ENCODE measurements at regions not wholly inside any gene's neighbourhood (a gene's known extent, or its start where the extent isn't known, plus 50 kb on each side); places are given as distances from the start of the nearest gene placed in this dataset.

DNA sequence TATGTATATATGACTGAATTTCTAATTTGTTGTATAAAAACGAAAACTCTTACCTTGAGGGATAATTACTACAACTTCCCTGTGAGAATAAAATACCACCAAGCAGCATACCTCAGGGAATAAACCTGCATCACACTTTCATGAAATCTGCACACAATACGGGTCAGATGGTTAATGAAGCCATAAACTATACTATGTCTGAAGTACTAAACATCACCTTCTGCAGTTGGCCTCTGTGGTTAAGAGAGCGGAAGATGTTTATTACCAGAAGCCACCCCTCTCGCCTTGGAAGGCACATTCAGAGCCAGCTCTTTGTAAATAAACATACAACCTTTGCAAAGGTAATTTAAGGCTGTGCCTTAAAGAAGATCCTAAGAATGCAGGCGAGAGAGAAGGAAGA lies 462.1 kb upstream of the NR2F2 start:
- no peak for DNase-seq (ENCODE audit: low read depth in 1 of 2, low spot score in 1 of 2)
- TF ChIP-seq, protein P1, sequence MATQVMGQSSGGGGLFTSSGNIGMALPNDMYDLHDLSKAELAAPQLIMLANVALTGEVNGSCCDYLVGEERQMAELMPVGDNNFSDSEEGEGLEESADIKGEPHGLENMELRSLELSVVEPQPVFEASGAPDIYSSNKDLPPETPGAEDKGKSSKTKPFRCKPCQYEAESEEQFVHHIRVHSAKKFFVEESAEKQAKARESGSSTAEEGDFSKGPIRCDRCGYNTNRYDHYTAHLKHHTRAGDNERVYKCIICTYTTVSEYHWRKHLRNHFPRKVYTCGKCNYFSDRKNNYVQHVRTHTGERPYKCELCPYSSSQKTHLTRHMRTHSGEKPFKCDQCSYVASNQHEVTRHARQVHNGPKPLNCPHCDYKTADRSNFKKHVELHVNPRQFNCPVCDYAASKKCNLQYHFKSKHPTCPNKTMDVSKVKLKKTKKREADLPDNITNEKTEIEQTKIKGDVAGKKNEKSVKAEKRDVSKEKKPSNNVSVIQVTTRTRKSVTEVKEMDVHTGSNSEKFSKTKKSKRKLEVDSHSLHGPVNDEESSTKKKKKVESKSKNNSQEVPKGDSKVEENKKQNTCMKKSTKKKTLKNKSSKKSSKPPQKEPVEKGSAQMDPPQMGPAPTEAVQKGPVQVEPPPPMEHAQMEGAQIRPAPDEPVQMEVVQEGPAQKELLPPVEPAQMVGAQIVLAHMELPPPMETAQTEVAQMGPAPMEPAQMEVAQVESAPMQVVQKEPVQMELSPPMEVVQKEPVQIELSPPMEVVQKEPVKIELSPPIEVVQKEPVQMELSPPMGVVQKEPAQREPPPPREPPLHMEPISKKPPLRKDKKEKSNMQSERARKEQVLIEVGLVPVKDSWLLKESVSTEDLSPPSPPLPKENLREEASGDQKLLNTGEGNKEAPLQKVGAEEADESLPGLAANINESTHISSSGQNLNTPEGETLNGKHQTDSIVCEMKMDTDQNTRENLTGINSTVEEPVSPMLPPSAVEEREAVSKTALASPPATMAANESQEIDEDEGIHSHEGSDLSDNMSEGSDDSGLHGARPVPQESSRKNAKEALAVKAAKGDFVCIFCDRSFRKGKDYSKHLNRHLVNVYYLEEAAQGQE (IDR thresholded peaks at IDR 0.05; ENCODE audit: insufficient replicate concordance, low read depth): no peak
- TF ChIP-seq, protein P2, sequence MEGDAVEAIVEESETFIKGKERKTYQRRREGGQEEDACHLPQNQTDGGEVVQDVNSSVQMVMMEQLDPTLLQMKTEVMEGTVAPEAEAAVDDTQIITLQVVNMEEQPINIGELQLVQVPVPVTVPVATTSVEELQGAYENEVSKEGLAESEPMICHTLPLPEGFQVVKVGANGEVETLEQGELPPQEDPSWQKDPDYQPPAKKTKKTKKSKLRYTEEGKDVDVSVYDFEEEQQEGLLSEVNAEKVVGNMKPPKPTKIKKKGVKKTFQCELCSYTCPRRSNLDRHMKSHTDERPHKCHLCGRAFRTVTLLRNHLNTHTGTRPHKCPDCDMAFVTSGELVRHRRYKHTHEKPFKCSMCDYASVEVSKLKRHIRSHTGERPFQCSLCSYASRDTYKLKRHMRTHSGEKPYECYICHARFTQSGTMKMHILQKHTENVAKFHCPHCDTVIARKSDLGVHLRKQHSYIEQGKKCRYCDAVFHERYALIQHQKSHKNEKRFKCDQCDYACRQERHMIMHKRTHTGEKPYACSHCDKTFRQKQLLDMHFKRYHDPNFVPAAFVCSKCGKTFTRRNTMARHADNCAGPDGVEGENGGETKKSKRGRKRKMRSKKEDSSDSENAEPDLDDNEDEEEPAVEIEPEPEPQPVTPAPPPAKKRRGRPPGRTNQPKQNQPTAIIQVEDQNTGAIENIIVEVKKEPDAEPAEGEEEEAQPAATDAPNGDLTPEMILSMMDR (IDR thresholded peaks at IDR 0.05; ENCODE audit: insufficient read depth, low read length): no peak
- no peak for TF ChIP-seq GABPA (IDR thresholded peaks at IDR 0.05; ENCODE audit: low read depth)
- no peak for TF ChIP-seq SPI1 (IDR thresholded peaks at IDR 0.05; ENCODE audit: borderline replicate concordance, low read depth)
- no peak for TF ChIP-seq POLR2AphosphoS5 (IDR thresholded peaks at IDR 0.05; ENCODE audit: low read depth)
- no peak overlapping the region for H3K27ac ChIP-seq (replicated peaks)
- H3K4me3 ChIP-seq (replicated peaks; ENCODE audit: insufficient read depth, low read length): no peak overlapping the region
- no peaks in the 10 kb centered on the region for H3K27me3 ChIP-seq (ENCODE audit: insufficient read depth, poor library complexity, severe bottlenecking)

- H3K27ac ChIP-seq (replicated peaks): no peak overlapping the region
- H3K27me3 ChIP-seq (ENCODE audit: insufficient read depth, poor library complexity, severe bottlenecking): no peaks in the 10 kb centered on the region
- TF ChIP-seq SPI1 (IDR thresholded peaks at IDR 0.05; ENCODE audit: borderline replicate concordance, low read depth): no peak
- no peak for TF ChIP-seq POLR2AphosphoS5 (IDR thresholded peaks at IDR 0.05; ENCODE audit: low read depth)
- TF ChIP-seq, protein P1 (IDR thresholded peaks at IDR 0.05; ENCODE audit: insufficient replicate concordance, low read depth): no peak
- TF ChIP-seq, protein P2 (IDR thresholded peaks at IDR 0.05; ENCODE audit: insufficient read depth, low read length): no peak
- no peak for TF ChIP-seq GABPA (IDR thresholded peaks at IDR 0.05; ENCODE audit: low read depth)
- no peak overlapping the region for H3K4me3 ChIP-seq (replicated peaks; ENCODE audit: insufficient read depth, low read length)
- DNase-seq (ENCODE audit: low read depth in 1 of 2, low spot score in 1 of 2): no peak
Measured at GRCh38 chr15:95868970-95869369, 461.5 kb upstream of the NR2F2 start.

DNA sequence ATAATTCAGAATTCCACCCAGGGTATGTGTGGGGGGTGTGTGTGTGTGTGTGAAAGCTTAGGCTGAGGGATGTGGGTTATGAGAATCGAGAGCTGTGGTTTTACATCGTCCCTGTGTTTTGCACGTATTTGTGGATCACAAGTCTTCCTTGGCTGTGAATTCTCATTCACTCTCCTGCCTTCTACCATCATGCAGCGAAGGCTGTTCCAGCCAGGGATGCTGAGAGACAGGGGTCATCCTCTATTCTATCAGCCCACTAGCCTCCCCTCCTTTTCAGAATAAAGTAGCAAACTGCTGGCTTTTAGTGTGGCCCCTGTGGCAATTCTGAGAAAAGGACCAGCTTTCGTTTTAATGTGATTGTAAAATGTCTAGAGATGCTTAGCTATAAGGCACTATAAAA lies 460.6 kb upstream of the NR2F2 start:
- H3K4me3 ChIP-seq (replicated peaks; ENCODE audit: insufficient read depth, low read length): no peak overlapping the region
- no peak for DNase-seq (ENCODE audit: low read depth in 1 of 2, low spot score in 1 of 2)
- TF ChIP-seq GABPA (IDR thresholded peaks at IDR 0.05; ENCODE audit: low read depth) (no peak), SPI1 (IDR thresholded peaks at IDR 0.05; ENCODE audit: borderline replicate concordance, low read depth) (no peak), POLR2AphosphoS5 (IDR thresholded peaks at IDR 0.05; ENCODE audit: low read depth) (no peak)
- TF ChIP-seq, protein P1 (IDR thresholded peaks at IDR 0.05; ENCODE audit: insufficient replicate concordance, low read depth): no peak
- TF ChIP-seq, protein P2 (IDR thresholded peaks at IDR 0.05; ENCODE audit: insufficient read depth, low read length): no peak
- H3K27ac ChIP-seq (replicated peaks): no peak overlapping the region
- H3K27me3 ChIP-seq (ENCODE audit: insufficient read depth, poor library complexity, severe bottlenecking): no peaks in the 10 kb centered on the region
